Hindlimb muscle (tissue), 1 donor: ENCODE measurements at regions not wholly inside any gene's neighbourhood (a gene's known extent, or its start where the extent isn't known, plus 50 kb on each side); places are given as distances from the start of the nearest gene placed in this dataset.

ENCODE experiments used
- DNase-seq: peaks from one replicate; pipeline ENCODE4 v3.0.0-alpha.2; 2013

- DNase-seq = no peak
Observed at GRCh38 chrX:42616981-42617380, 161.0 kb downstream of the PPP1R2C start.

- no peak for DNase-seq
Observed at GRCh38 chrX:42615161-42615563, 162.8 kb downstream of the PPP1R2C start.

GRCh38 chrX:42606591-42606990, 171.4 kb downstream of the PPP1R2C start:
- DNase-seq = no peak

GRCh38 chrX:42604302-42604701, 173.7 kb downstream of the PPP1R2C start:
- no peak for DNase-seq

- DNase-seq = no peak
Observed at GRCh38 chrX:42603016-42603415, 174.9 kb downstream of the PPP1R2C start.

GRCh38 chrX:42602566-42602965, 175.4 kb downstream of the PPP1R2C start:
- DNase-seq = no peak

DNA sequence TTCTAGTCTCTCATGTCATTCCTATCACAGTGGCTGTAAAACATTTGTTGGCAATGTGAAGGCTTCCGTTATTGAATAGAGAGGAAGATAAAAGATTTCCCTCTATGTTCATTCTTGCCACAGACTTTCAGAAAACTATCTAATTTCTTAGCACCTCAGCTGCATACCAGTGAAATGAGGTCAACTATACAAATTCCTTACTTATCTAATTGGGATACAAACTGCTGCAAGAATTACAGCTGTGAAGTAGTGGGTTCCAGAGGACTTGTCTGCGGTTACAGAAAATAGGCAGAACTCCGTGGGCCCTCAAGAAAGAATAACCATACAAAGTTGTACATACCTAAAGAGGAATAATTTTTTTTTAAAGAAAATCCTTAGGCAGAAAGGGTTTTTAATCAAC, 175.8 kb downstream of the PPP1R2C start:
- DNase-seq = no peak

GRCh38 chrX:42597481-42597880, 180.5 kb downstream of the PPP1R2C start:
- DNase-seq = no peak

DNA sequence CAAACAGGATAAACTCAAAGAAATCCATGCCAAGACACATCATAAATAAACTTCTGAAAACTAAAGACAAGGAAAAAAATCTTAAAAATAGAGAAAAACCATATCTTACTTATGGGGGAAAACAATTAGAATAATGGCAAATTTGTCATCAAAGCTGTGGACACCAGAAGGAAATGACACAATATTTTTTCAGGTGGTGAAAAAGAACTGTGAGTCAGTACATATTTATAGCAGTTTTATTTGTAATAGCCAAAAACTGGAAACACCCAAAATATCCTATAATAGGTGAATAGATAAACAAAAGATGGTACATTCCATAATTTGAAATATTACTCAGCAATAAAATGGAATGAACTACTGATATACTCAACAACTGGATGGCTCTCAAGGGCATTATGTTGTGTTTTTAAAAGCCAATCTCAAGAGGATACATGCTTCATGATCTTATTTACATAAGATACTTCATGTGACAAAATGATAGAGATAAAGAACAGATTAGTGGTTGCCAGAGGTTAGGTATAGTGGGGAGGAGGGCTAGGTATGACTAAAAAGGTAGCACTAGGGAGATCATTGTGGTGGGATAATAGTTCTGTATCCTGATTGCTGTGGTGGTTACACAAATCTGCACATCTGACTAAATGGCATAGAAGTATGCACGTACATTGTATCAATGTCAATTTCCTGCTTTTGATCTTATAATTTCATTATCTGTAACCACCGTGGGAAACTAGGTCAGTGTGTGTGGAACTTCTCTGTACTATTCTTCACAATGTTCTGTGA, 191.9 kb downstream of the PPP1R2C start:
- DNase-seq = no peak

- no peak for DNase-seq
Observed at GRCh38 chrX:42577936-42578470, 200.0 kb downstream of the PPP1R2C start.

- no peak for DNase-seq
Observed at GRCh38 chrX:42567268-42567667, 210.7 kb downstream of the PPP1R2C start.

DNA sequence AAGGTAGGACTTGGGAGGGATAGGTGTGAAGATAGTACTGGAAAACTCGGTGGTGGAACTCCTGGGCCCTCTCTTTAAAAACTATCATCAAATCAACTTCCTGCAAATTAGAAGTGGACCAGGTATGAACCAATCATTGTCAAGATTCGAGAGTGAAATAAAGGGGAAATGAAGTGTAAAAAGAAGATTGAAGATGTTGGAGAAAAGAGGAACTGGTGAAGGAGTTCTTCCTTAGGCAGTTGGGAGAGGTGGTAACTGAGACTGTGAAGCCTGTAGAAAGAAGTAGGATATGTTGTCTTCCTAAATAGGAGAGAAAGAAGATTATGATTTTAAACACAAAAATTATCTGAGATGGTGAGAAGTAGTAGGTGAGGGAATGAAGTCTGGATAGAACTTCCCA, 212.2 kb downstream of the PPP1R2C start:
- no peak for DNase-seq

GRCh38 chrX:42546800-42547199, 231.2 kb downstream of the PPP1R2C start:
- DNase-seq = no peak

DNA sequence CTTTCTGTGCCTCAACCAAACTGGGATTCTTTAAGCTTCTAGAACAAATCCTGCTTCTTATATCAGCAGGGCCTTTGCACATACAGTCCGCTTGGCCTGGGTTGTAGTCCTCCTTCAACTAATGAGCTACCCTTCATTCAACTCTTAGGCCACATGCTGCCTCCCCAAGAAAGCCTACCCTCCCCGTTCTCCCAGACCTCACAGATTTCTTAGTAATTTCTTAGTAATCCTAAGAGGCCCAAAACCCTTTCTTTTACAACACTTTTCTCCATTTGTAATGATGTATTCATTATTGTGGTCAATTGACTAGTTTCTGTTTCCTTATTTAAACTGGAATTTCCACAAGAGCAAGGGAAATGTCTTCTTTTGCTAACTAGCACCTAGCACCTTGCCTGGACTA, 233.1 kb downstream of the PPP1R2C start:
- no peak for DNase-seq

DNA sequence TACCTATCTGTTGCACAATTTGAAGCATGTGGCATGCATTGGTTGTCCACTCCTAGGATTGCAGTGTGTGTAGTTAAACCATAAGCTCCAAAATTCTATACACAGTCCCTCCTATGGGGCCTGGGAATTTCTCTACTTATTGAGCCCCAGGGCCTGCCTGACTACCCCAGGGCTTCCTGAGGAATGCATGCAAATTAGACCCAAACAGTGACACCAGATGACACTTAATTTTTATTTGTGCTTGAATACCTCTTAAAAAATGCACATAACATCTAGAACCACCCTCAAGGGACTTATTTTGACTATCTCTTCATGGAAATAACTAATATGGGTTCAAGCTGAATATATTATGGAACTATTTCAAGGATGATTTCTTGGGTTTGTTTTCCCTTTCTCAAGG, 236.4 kb downstream of the PPP1R2C start:
- DNase-seq = no peak

- DNase-seq = no peak
Observed at GRCh38 chrX:42540146-42540545, 237.8 kb downstream of the PPP1R2C start.

GRCh38 chrX:42538405-42538804, 239.6 kb downstream of the PPP1R2C start:
- DNase-seq = no peak

DNA sequence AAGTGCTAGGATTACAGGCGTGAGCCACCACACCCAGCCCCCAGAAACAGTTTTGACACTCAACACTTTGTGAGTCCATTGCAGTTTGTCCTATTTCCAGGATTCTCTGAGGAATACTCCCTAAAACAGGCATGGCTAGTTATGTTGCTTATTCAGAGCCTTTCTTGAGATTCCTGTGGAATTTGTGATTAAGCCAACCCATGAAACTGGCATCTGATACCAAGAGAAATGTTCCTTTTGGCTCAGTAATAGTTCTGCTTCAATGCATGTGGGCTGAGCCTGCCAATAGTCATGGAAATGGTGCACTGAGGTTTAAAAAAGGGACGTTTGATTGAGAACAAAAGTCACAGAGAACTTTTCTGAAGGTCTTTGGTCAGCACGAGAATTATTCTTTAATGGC, 241.7 kb downstream of the PPP1R2C start:
- DNase-seq = no peak

GRCh38 chrX:42535233-42535632, 242.7 kb downstream of the PPP1R2C start:
- DNase-seq = no peak

DNA sequence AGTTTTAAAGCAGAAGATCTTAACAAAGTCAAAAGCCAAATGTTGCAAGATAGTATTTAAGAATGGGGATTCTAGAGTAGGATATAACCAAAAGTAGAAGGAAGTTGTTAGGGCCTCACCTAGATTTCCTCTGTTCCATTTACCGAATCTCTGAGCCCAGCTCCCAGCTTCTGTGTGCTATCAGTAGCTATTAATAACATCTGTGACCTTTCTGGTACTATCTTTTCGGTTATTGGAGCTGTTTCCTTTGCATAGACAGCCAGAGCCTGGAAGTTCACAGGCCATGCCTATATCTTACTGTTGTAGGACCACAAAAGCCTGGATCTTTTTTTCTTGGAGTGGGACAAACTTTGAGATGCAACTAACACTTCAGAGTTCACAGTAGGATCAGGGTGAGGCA, 244.2 kb downstream of the PPP1R2C start:
- DNase-seq = no peak

- DNase-seq = no peak
Observed at GRCh38 chrX:42531441-42531840, 246.5 kb downstream of the PPP1R2C start.

GRCh38 chrX:42530027-42530426, 247.9 kb downstream of the PPP1R2C start:
- DNase-seq = peak; percentile 15

DNA sequence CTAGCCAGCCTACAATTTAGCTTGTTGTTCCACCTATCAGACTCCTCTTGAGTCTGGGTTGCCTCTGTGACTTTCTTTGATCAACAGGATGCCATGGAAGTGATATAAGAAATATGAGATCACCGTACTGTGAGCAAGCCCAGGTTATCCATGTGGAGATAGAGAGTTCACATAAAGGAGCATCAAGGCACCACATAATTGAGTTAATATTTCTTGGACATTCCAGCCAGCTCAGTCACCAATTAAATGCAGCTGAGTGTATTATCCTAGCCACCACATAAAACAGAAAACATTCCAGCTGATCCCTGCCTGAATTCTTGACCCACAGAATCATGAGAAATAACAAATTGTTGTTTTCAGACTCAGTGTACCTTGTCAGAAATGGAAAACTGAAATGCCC, 253.6 kb downstream of the PPP1R2C start:
- no peak for DNase-seq

GRCh38 chrX:42519666-42520231, 258.2 kb downstream of the PPP1R2C start:
- DNase-seq = no peak
